ENCODE measurements at regions not wholly inside any gene's neighbourhood (a gene's known extent, or its start where the extent isn't known, plus 50 kb on each side); places are given as distances from the start of the nearest gene placed in this dataset.

DNA sequence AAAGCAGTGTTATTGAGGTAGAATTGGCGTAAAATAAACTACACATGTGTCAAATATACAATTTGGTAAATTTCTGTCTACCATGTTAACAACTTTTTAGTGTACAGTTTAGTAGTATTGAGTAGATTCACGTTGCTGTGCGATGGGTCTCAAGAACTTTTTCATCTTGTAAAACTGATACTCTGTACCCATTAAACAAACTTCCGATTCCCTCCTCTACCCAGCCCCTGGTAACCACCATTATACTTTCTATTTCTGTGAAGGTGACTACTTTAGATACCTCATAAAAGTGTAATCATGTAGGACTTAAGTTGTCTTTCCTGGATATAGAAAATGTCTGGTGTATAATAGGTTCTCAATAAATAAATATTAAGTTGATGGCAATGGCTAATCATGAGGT lies 408.5 kb upstream of the POT1 start:
- TF ChIP-seq, protein P1, sequence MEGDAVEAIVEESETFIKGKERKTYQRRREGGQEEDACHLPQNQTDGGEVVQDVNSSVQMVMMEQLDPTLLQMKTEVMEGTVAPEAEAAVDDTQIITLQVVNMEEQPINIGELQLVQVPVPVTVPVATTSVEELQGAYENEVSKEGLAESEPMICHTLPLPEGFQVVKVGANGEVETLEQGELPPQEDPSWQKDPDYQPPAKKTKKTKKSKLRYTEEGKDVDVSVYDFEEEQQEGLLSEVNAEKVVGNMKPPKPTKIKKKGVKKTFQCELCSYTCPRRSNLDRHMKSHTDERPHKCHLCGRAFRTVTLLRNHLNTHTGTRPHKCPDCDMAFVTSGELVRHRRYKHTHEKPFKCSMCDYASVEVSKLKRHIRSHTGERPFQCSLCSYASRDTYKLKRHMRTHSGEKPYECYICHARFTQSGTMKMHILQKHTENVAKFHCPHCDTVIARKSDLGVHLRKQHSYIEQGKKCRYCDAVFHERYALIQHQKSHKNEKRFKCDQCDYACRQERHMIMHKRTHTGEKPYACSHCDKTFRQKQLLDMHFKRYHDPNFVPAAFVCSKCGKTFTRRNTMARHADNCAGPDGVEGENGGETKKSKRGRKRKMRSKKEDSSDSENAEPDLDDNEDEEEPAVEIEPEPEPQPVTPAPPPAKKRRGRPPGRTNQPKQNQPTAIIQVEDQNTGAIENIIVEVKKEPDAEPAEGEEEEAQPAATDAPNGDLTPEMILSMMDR (conservative IDR thresholded peaks at IDR 0.05 in 1 of 2, IDR thresholded peaks at IDR 0.05 in 1 of 2; ENCODE audit: low read depth in 1 of 2, low read length in 2 of 2): no peak
- TF ChIP-seq EZH2 (IDR thresholded peaks at IDR 0.05; ENCODE audit: low read length, missing control alignments): no peak

Measured in fibroblast of lung (primary cell).